ENCODE measurements at regions not wholly inside any gene's neighbourhood (a gene's known extent, or its start where the extent isn't known, plus 50 kb on each side); places are given as distances from the start of the nearest gene placed in this dataset.

DNA sequence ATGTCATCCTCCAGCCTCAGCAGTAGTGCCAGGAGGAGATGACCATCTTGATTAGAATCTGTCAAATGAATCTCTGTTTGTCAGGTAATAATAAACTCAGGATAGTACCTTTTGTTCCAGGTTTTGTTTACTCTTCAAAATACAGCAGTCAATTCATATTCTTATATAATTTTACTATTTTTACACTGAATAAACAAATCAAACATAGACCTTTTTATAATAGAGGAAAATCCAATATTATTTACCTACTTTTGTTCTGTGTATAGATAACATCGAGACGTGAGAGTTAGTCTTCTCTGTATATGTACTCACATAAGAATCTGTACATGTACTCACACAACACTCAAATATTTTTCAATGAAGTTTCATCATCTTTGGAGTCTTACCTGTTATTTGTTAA is 365.4 kb upstream of the EPHA5 start:
- no peak overlapping the region for H3K4me3 ChIP-seq (ENCODE audit: low read length)
- no peak overlapping the region for H3K27ac ChIP-seq (ENCODE audit: low read length)
- H3K27me3 ChIP-seq (ENCODE audit: control insufficient read depth, insufficient read depth, low read length): no peaks in the 10 kb centered on the region
- no peaks in the 10 kb centered on the region for H3K9me3 ChIP-seq (replicated peaks; ENCODE audit: control insufficient read depth, low read depth, low read length)
- no CpG with 5 or more reads among the region's 2 CpGs for WGBS (ENCODE audit: insufficient coverage)
- H3K36me3 ChIP-seq (ENCODE audit: control insufficient read depth, insufficient read depth, low read length): no peaks in the 10 kb centered on the region
- no peaks in the 10 kb centered on the region for H3K4me1 ChIP-seq (ENCODE audit: control insufficient read depth, insufficient read depth, low read length)
- DNase-seq: no peak

DNA sequence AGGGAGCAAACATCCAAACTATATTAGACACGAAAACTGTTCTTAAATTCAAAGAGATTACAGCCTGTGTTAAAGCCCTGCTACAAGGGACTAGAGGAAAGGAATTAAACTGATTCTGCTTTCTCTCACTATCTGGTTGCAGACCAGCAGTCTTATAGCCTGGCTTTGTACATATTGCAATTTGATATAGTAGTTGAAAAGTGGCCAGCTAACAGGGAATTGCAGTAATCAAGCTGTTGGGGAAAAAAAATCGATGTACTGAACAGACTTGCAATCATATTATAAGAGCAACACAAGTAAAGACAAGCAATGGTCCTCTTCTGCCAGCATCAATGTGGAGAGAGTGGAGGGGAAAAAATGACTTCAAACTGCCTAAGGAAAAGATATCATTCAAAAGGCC is 364.4 kb upstream of the EPHA5 start:
- H3K36me3 ChIP-seq (ENCODE audit: control insufficient read depth, insufficient read depth, low read length): no peaks in the 10 kb centered on the region
- no CpG with 5 or more reads among the region's 2 CpGs for WGBS (ENCODE audit: insufficient coverage)
- H3K4me3 ChIP-seq (ENCODE audit: low read length): no peak overlapping the region
- no peaks in the 10 kb centered on the region for H3K9me3 ChIP-seq (replicated peaks; ENCODE audit: control insufficient read depth, low read depth, low read length)
- no peak overlapping the region for H3K27ac ChIP-seq (ENCODE audit: low read length)
- peak; percentile 42 for DNase-seq
- no peaks in the 10 kb centered on the region for H3K4me1 ChIP-seq (ENCODE audit: control insufficient read depth, insufficient read depth, low read length)
- H3K27me3 ChIP-seq (ENCODE audit: control insufficient read depth, insufficient read depth, low read length): no peaks in the 10 kb centered on the region

DNA sequence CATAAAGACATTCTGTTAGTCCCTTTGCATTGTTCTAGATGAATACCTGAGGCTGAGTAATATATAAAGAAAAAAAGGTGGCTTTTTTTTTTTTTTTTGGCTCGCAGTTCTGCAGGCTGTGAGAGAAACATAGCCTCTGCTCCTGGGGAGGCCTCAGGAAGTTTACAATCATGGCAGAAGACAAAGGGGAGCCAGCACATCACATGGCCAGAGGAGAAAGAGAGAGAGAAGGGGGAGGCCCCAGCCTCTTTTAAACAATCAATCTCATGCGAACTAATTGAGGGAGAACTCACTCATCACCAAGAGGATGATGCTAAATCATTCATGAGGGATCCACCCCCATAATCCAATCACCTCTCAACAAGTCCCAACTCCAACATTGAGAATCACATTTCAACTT is 364.0 kb upstream of the EPHA5 start:
- H3K27ac ChIP-seq (ENCODE audit: low read length): no peak overlapping the region
- H3K27me3 ChIP-seq (ENCODE audit: control insufficient read depth, insufficient read depth, low read length): no peaks in the 10 kb centered on the region
- no CpG with 5 or more reads among the region's 2 CpGs for WGBS (ENCODE audit: insufficient coverage)
- DNase-seq: no peak
- H3K4me1 ChIP-seq (ENCODE audit: control insufficient read depth, insufficient read depth, low read length): no peaks in the 10 kb centered on the region
- no peaks in the 10 kb centered on the region for H3K9me3 ChIP-seq (replicated peaks; ENCODE audit: control insufficient read depth, low read depth, low read length)
- H3K4me3 ChIP-seq (ENCODE audit: low read length): no peak overlapping the region
- no peaks in the 10 kb centered on the region for H3K36me3 ChIP-seq (ENCODE audit: control insufficient read depth, insufficient read depth, low read length)

DNA sequence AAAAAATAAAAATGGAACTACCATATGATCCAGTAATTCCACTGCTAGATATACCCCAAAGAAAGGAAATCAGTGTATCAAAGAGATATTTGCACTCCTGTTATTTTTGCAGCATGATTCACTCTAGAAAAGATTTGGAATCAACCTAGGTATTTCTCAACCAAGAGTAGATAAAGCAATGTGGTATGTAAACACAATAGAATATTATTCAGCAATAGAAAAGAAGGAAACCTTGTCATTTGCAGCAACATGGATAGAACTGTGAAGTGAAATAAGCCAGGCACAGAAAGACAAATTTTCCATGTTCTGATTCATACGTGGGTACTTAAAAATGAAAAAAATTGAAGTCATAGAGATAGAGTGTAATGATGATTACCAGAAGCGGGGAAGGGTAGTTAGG is 362.3 kb upstream of the EPHA5 start:
- H3K4me3 ChIP-seq (ENCODE audit: low read length): no peak overlapping the region
- no peaks in the 10 kb centered on the region for H3K36me3 ChIP-seq (ENCODE audit: control insufficient read depth, insufficient read depth, low read length)
- no peak overlapping the region for H3K27ac ChIP-seq (ENCODE audit: low read length)
- no peaks in the 10 kb centered on the region for H3K9me3 ChIP-seq (replicated peaks; ENCODE audit: control insufficient read depth, low read depth, low read length)
- no peaks in the 10 kb centered on the region for H3K27me3 ChIP-seq (ENCODE audit: control insufficient read depth, insufficient read depth, low read length)
- no peaks in the 10 kb centered on the region for H3K4me1 ChIP-seq (ENCODE audit: control insufficient read depth, insufficient read depth, low read length)
- DNase-seq: no peak
- WGBS (ENCODE audit: insufficient coverage): 60% methylated on average over 1 of the region's 2 CpGs

GRCh38 chr4:66028668-66029067 is 358.4 kb upstream of the EPHA5 start:
- H3K4me3 ChIP-seq (ENCODE audit: low read length): no peak overlapping the region
- no peaks in the 10 kb centered on the region for H3K9me3 ChIP-seq (replicated peaks; ENCODE audit: control insufficient read depth, low read depth, low read length)
- H3K27ac ChIP-seq (ENCODE audit: low read length): no peak overlapping the region
- no peaks in the 10 kb centered on the region for H3K27me3 ChIP-seq (ENCODE audit: control insufficient read depth, insufficient read depth, low read length)
- DNase-seq: no peak
- WGBS (ENCODE audit: insufficient coverage): no CpG with 5 or more reads among the region's 1 CpG
- H3K36me3 ChIP-seq (ENCODE audit: control insufficient read depth, insufficient read depth, low read length): no peaks in the 10 kb centered on the region
- H3K4me1 ChIP-seq (ENCODE audit: control insufficient read depth, insufficient read depth, low read length): no peaks in the 10 kb centered on the region

- Histone ChIP-seq H3K4me3 (ENCODE audit: low read length) (no peak overlapping the region), H3K36me3 (ENCODE audit: control insufficient read depth, insufficient read depth, low read length) (no peaks in the 10 kb centered on the region), H3K27ac (ENCODE audit: low read length) (no peak overlapping the region), H3K9me3 (replicated peaks; ENCODE audit: control insufficient read depth, low read depth, low read length) (peaks cover 2% of the 10 kb centered on the region), H3K27me3 (ENCODE audit: control insufficient read depth, insufficient read depth, low read length) (no peaks in the 10 kb centered on the region), H3K4me1 (ENCODE audit: control insufficient read depth, insufficient read depth, low read length) (no peaks in the 10 kb centered on the region)
- DNase-seq: no peak
- no CpG with 5 or more reads among the region's 1 CpG for WGBS (ENCODE audit: insufficient coverage)
Measured at GRCh38 chr4:66023061-66023460, 352.8 kb upstream of the EPHA5 start.

- peaks cover 14% of the 10 kb centered on the region for H3K9me3 ChIP-seq (replicated peaks; ENCODE audit: control insufficient read depth, low read depth, low read length)
- no peaks in the 10 kb centered on the region for H3K4me1 ChIP-seq (ENCODE audit: control insufficient read depth, insufficient read depth, low read length)
- no peaks in the 10 kb centered on the region for H3K27me3 ChIP-seq (ENCODE audit: control insufficient read depth, insufficient read depth, low read length)
- no peaks in the 10 kb centered on the region for H3K36me3 ChIP-seq (ENCODE audit: control insufficient read depth, insufficient read depth, low read length)
- no peak overlapping the region for H3K4me3 ChIP-seq (ENCODE audit: low read length)
- H3K27ac ChIP-seq (ENCODE audit: low read length): no peak overlapping the region
- WGBS (ENCODE audit: insufficient coverage): no CpG with 5 or more reads among the region's 3 CpGs
- no peak for DNase-seq
Measured at GRCh38 chr4:66017671-66018070, 347.4 kb upstream of the EPHA5 start.

DNA sequence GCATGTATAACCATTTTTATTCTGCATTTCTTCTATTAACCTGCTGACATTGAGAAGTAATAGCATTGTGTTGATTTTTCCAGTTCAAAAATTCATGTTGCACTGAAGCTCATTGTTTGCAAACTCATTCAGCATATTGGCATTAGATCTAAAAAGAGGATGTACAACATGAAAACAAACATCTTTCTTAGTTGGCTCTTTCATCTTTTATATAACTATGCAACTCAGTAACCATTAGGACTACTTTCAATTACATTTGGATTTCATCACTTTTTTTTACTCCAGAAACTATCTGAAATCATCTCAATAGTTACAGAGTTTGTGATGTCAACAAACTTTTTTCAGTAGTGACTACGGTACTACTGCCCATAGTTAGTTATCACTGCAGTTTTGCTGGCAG is 346.0 kb upstream of the EPHA5 start:
- WGBS (ENCODE audit: insufficient coverage): no CpG with 5 or more reads among the region's 1 CpG
- no peaks in the 10 kb centered on the region for H3K36me3 ChIP-seq (ENCODE audit: control insufficient read depth, insufficient read depth, low read length)
- H3K27ac ChIP-seq (ENCODE audit: low read length): no peak overlapping the region
- DNase-seq: no peak
- H3K4me3 ChIP-seq (ENCODE audit: low read length): no peak overlapping the region
- H3K9me3 ChIP-seq (replicated peaks; ENCODE audit: control insufficient read depth, low read depth, low read length): peaks cover 13% of the 10 kb centered on the region
- no peaks in the 10 kb centered on the region for H3K27me3 ChIP-seq (ENCODE audit: control insufficient read depth, insufficient read depth, low read length)
- H3K4me1 ChIP-seq (ENCODE audit: control insufficient read depth, insufficient read depth, low read length): no peaks in the 10 kb centered on the region

DNA sequence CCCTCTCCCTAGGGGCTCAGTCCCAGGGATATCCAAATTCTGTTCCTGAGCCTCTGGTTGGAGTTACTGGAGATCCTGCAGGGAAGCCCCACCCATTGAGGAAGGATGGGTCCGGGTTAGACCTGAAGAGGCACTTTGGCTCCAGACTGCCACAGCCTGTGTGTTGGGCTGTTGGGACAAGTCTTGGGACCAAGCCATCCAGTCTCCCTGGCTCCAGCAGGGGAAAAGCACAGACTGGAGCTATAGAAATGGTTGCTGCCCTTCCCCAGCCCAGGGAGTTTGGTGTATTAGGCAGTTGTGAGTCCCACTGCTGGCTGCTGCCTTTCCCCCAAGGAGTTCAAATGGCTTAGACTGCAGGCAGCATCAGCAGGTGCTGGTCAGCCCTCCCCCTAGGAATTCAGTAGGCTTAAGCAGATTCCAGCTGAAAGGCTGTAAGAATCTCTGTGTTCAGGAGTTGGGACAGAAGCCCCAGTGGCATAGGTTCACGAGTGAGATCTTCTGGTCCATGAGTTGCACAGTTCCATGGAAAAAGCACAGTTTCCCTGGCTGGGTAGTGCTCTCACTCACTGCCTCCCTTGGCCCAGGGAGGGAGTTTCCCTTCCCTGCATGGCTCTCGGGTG is 344.0 kb upstream of the EPHA5 start:
- WGBS (ENCODE audit: insufficient coverage): 62% methylated on average over 2 of the region's 3 CpGs
- Histone ChIP-seq H3K27me3 (ENCODE audit: control insufficient read depth, insufficient read depth, low read length) (no peaks in the 10 kb centered on the region), H3K4me3 (ENCODE audit: low read length) (no peak overlapping the region), H3K4me1 (ENCODE audit: control insufficient read depth, insufficient read depth, low read length) (no peaks in the 10 kb centered on the region), H3K27ac (ENCODE audit: low read length) (no peak overlapping the region), H3K9me3 (replicated peaks; ENCODE audit: control insufficient read depth, low read depth, low read length) (peaks cover 13% of the 10 kb centered on the region), H3K36me3 (ENCODE audit: control insufficient read depth, insufficient read depth, low read length) (no peaks in the 10 kb centered on the region)
- no peak for DNase-seq

- peak; percentile 83 for DNase-seq
- no CpG with 5 or more reads among the region's 1 CpG for WGBS (ENCODE audit: insufficient coverage)
- H3K36me3 ChIP-seq (ENCODE audit: control insufficient read depth, insufficient read depth, low read length): no peaks in the 10 kb centered on the region
- H3K27me3 ChIP-seq (ENCODE audit: control insufficient read depth, insufficient read depth, low read length): no peaks in the 10 kb centered on the region
- H3K4me3 ChIP-seq (ENCODE audit: low read length): no peak overlapping the region
- H3K4me1 ChIP-seq (ENCODE audit: control insufficient read depth, insufficient read depth, low read length): no peaks in the 10 kb centered on the region
- H3K9me3 ChIP-seq (replicated peaks; ENCODE audit: control insufficient read depth, low read depth, low read length): no peaks in the 10 kb centered on the region
- H3K27ac ChIP-seq (ENCODE audit: low read length): peak overlapping the region; percentile 38
Measured at GRCh38 chr4:66000510-66001117, 330.3 kb upstream of the EPHA5 start.

- H3K4me1 ChIP-seq (ENCODE audit: control insufficient read depth, insufficient read depth, low read length): no peaks in the 10 kb centered on the region
- H3K9me3 ChIP-seq (replicated peaks; ENCODE audit: control insufficient read depth, low read depth, low read length): no peaks in the 10 kb centered on the region
- H3K4me3 ChIP-seq (ENCODE audit: low read length): no peak overlapping the region
- WGBS (ENCODE audit: insufficient coverage): no CpG with 5 or more reads among the region's 1 CpG
- no peaks in the 10 kb centered on the region for H3K27me3 ChIP-seq (ENCODE audit: control insufficient read depth, insufficient read depth, low read length)
- H3K27ac ChIP-seq (ENCODE audit: low read length): no peak overlapping the region
- DNase-seq: no peak
- H3K36me3 ChIP-seq (ENCODE audit: control insufficient read depth, insufficient read depth, low read length): no peaks in the 10 kb centered on the region
Measured at GRCh38 chr4:65999518-65999871, 329.2 kb upstream of the EPHA5 start.

Measured in muscle of leg (tissue), 3 donors.